ENCODE measurements at regions not wholly inside any gene's neighbourhood (a gene's known extent, or its start where the extent isn't known, plus 50 kb on each side); places are given as distances from the start of the nearest gene placed in this dataset.

DNA sequence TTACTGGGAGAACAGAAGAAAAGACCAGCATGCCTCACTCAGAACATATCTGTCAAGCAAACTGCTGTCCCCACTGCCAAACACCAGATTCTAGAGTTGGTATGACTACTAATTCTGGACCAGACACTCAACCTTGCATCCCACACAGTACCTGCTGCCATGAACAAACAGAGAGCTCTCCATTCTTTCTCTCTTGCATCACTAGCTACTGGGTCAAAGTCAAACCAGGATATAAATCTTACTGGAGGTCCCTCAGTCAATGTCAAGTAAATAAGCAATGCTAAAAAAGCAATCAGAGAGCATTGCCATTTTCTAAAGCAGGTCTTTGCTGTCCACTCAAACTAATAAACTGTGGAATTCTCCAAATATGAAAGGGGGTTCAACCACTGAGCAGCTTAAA, 452.4 kb upstream of the SEL1L start:
- TF ChIP-seq, protein P1, sequence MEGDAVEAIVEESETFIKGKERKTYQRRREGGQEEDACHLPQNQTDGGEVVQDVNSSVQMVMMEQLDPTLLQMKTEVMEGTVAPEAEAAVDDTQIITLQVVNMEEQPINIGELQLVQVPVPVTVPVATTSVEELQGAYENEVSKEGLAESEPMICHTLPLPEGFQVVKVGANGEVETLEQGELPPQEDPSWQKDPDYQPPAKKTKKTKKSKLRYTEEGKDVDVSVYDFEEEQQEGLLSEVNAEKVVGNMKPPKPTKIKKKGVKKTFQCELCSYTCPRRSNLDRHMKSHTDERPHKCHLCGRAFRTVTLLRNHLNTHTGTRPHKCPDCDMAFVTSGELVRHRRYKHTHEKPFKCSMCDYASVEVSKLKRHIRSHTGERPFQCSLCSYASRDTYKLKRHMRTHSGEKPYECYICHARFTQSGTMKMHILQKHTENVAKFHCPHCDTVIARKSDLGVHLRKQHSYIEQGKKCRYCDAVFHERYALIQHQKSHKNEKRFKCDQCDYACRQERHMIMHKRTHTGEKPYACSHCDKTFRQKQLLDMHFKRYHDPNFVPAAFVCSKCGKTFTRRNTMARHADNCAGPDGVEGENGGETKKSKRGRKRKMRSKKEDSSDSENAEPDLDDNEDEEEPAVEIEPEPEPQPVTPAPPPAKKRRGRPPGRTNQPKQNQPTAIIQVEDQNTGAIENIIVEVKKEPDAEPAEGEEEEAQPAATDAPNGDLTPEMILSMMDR (IDR thresholded peaks at IDR 0.05): no peak
- no peak for TF ChIP-seq POLR2A (IDR thresholded peaks at IDR 0.05)
